Midbrain (tissue), 1 donor: ENCODE measurements at regions not wholly inside any gene's neighbourhood (a gene's known extent, or its start where the extent isn't known, plus 50 kb on each side); places are given as distances from the start of the nearest gene placed in this dataset.

Experiments used
- DNase-seq: peaks from one replicate; lab custom pipeline; 2025; lab: John Stamatoyannopoulos, UW

- DNase-seq = peak; percentile 24
These were observed 60.8 kb upstream of the WLS start for GRCh38 chr1:68293122-68293521.

GRCh38 chr1:68291688-68292384 is 59.5 kb upstream of the WLS start:
- peak; percentile 10 for DNase-seq

GRCh38 chr1:68287241-68287640 is 54.9 kb upstream of the WLS start:
- no peak for DNase-seq

GRCh38 chr1:68285046-68285445 is 52.7 kb upstream of the WLS start:
- DNase-seq = no peak

GRCh38 chr1:68281946-68282615 is 49.8 kb upstream of the WLS start:
- no peak for DNase-seq
